GM12891 (cell line): ENCODE measurements at regions not wholly inside any gene's neighbourhood (a gene's known extent, or its start where the extent isn't known, plus 50 kb on each side); places are given as distances from the start of the nearest gene placed in this dataset.

Experiments used
- POLR2A ChIP-seq: IDR thresholded peaks from 2 replicates; pipeline ENCODE4 v1.6.1; 2011; ENCODE audit warnings: low read depth, low read length, control low read depth
- TAF1 ChIP-seq: IDR thresholded peaks from 2 replicates; pipeline ENCODE4 v1.6.1; 2011; ENCODE audit warnings: low read depth, low read length, control low read depth

DNA sequence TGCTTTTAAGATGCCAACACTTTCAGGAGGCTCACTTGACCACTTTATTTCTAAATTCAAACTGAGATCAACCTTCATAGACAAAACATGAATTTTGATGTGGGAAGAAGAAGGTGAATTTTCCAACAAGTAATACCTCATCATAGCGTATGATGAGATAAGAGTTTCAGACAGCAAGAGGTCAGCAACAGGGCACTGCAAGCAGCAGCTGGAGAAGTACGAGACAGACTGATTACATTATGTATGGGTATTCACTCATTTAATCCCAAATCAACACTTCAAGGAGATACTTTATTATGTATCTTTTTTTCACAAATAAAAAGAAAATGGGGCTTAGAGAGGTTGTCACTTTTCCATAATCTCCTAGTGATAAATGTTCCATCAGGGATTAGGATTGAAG, 389.8 kb downstream of the TBC1D4 start:
- no peak for TF ChIP-seq TAF1
- TF ChIP-seq POLR2A: no peak
